Right lobe of liver (tissue), 6 donors: ENCODE measurements at regions not wholly inside any gene's neighbourhood (a gene's known extent, or its start where the extent isn't known, plus 50 kb on each side); places are given as distances from the start of the nearest gene placed in this dataset.

Source experiments
- ATAC-seq, 4 donors: fragments of 200-7000 bp; cut with Tn5 transposase; one replicate each; pipeline ENCODE4 v1.9.1; 2020; ENCODE audit warnings: mild to moderate bottlenecking in 4 of 4, moderate library complexity in 4 of 4
- DNase-seq, 3 donors: peaks; one replicate each; pipeline ENCODE4 v3.0.0-alpha.2; 2020
- H3K27ac ChIP-seq, 3 donors: fragments of 200-600 bp; one replicate each; pipeline ENCODE4 v1.8.0; 2022
- H3K27me3 ChIP-seq, 2 donors: fragments of 200-600 bp; one replicate each; pipeline ENCODE4 v1.8.0; 2022
- H3K36me3 ChIP-seq, 4 donors: fragments of 200-600 bp; sonication (generic) in 1 of 4; one replicate each; pipeline versions ENCODE4 v1.5.1 to v1.8.0; 2017 to 2022; ENCODE audit warnings: control low read depth in 1 of 4
- H3K4me1 ChIP-seq, 4 donors: fragments of 200-600 bp; sonication (generic) in 1 of 4; one replicate each; pipeline versions ENCODE4 v1.5.1 to v1.8.0; 2017 to 2022; ENCODE audit warnings: control low read depth in 1 of 4
- H3K4me3 ChIP-seq, 3 donors: fragments of 200-600 bp; one replicate each; pipeline ENCODE4 v1.8.0; 2022
- H3K9me3 ChIP-seq, 4 donors: fragments of 200-600 bp; sonication (generic) in 1 of 4; one replicate each; pipeline versions ENCODE4 v1.5.1 to v1.8.0; 2017 to 2022; ENCODE audit warnings: control low read depth in 1 of 4
- CTCF ChIP-seq, 4 donors: fragments of 200-600 bp in 3 of 4; fragments of 450-650 bp in 1 of 4; IDR thresholded peaks; one replicate each; pipeline versions ENCODE4 v1.5.1 to v1.8.0; 2016 to 2022; ENCODE audit warnings: antibody characterized with exemption in 4 of 4, mild to moderate bottlenecking in 2 of 4
- POLR2A ChIP-seq: fragments of 450-650 bp; IDR thresholded peaks from one replicate; pipeline ENCODE4 v1.6.1; 2017; ENCODE audit warnings: antibody characterized with exemption, mild to moderate bottlenecking
- WGBS: methylation state at CpG from one replicate; pipeline ENCODE4 v1.1.6; 2018; ENCODE audit warnings: low coverage, low lambda C conversion rate; ENCODE audit not compliant: insufficient coverage; ENCODE audit errors: missing lambda C conversion rate; 5-methylcytosine and 5-hydroxymethylcytosine counted together
- intact Hi-C, 2 donors: fragments of 100-400 bp; cut with DNase I; formaldehyde crosslinking; loops; one replicate each; pipeline versions ENCODE4 v1.11.2 to v1.14.1; 2022
- donor health status: DM: no; HTN: yes; CAD: no.
- donor health status: DM: no; HTN: no; CAD: no.
- donor health status: DM: no; HTN: no; CAD: no.
- donor health status: DM: no; HTN: yes; CAD: no.
- donor health status: DM: no; HTN: yes; CAD: no.

- Histone ChIP-seq H3K36me3 (no peaks in the 10 kb centered on the region), H3K4me3 (no peak overlapping the region), H3K4me1 (no peaks in the 10 kb centered on the region), H3K27ac (no peak overlapping the region), H3K27me3 (no peaks in the 10 kb centered on the region), H3K9me3 (no peaks in the 10 kb centered on the region)
- WGBS: 60% methylated on average over 2 of the region's 2 CpGs
- TF ChIP-seq CTCF (IDR thresholded peaks at IDR 0.05) (no peak), POLR2A (no peak)
- DNase-seq: no peak
- intact Hi-C loops: no loop called here
- ATAC-seq: no peak
These were observed 833.3 kb downstream of the CDH9 start for GRCh38 chr5:26205121-26205520.

GRCh38 chr5:26193626-26194025, 844.8 kb downstream of the CDH9 start:
- Histone ChIP-seq H3K4me3 (no peak overlapping the region), H3K27ac (no peak overlapping the region), H3K4me1 (no peaks in the 10 kb centered on the region), H3K9me3 (no peaks in the 10 kb centered on the region), H3K27me3 (no peaks in the 10 kb centered on the region), H3K36me3 (no peaks in the 10 kb centered on the region)
- ATAC-seq (no peak), DNase-seq (no peak)
- TF ChIP-seq CTCF (IDR thresholded peaks at IDR 0.05): no peak
- TF ChIP-seq POLR2A: no peak
- 30% methylated on average over 5 of the region's 5 CpGs for WGBS
- intact Hi-C loops: no loop called here

- DNase-seq (no peak), ATAC-seq (no peak)
- Histone ChIP-seq H3K27me3 (no peaks in the 10 kb centered on the region), H3K27ac (no peak overlapping the region), H3K4me1 (no peaks in the 10 kb centered on the region), H3K9me3 (no peaks in the 10 kb centered on the region), H3K4me3 (no peak overlapping the region), H3K36me3 (no peaks in the 10 kb centered on the region)
- TF ChIP-seq POLR2A (no peak), CTCF (IDR thresholded peaks at IDR 0.05) (no peak)
- intact Hi-C loops: no loop called here
These were observed 845.9 kb downstream of the CDH9 start for GRCh38 chr5:26192486-26192885.

- Histone ChIP-seq H3K36me3 (no peaks in the 10 kb centered on the region), H3K4me1 (no peaks in the 10 kb centered on the region), H3K27me3 (no peaks in the 10 kb centered on the region), H3K27ac (no peak overlapping the region), H3K9me3 (no peaks in the 10 kb centered on the region), H3K4me3 (no peak overlapping the region)
- ATAC-seq (no peak), DNase-seq (no peak)
- 80% methylated on average over 1 of the region's 1 CpG for WGBS
- TF ChIP-seq CTCF (IDR thresholded peaks at IDR 0.05) (no peak), POLR2A (no peak)
- intact Hi-C loops: no loop called here
These were observed 856.8 kb downstream of the CDH9 start for GRCh38 chr5:26181582-26181981.

GRCh38 chr5:26148569-26149107, 889.7 kb downstream of the CDH9 start:
- no peaks in the 10 kb centered on the region for H3K27me3 ChIP-seq
- H3K4me1 ChIP-seq: no peaks in the 10 kb centered on the region
- TF ChIP-seq POLR2A (no peak), CTCF (IDR thresholded peaks at IDR 0.05) (no peak)
- WGBS: no CpG with 5 or more reads among the region's 7 CpGs
- no peak for DNase-seq
- no peak overlapping the region for H3K4me3 ChIP-seq
- no peak for ATAC-seq
- intact Hi-C loops: no loop called here
- no peak overlapping the region for H3K27ac ChIP-seq
- H3K36me3 ChIP-seq: no peaks in the 10 kb centered on the region
- H3K9me3 ChIP-seq: no peaks in the 10 kb centered on the region
